GM19328 (cell line): ENCODE measurements at regions not wholly inside any gene's neighbourhood (a gene's known extent, or its start where the extent isn't known, plus 50 kb on each side); places are given as distances from the start of the nearest gene placed in this dataset.
"Not testable (repeated sequence)": the region's sequence is repeated elsewhere in the genome, so short reads cannot be mapped to it uniquely, and the experiment has no call there.

ENCODE experiments used
- ATAC-seq: cut with Tn5 transposase; IDR thresholded peaks from one replicate; pipeline ENCODE4 v1.9.1; 2021; ENCODE audit warnings: mild to moderate bottlenecking, moderate library complexity; ENCODE audit not compliant: unreplicated experiment

- no peak for ATAC-seq
Measured at GRCh38 chr6:130494729-130495128, 128.9 kb downstream of the TMEM200A start.

- no peak for ATAC-seq
Measured at GRCh38 chr6:130500693-130501092, 134.9 kb downstream of the TMEM200A start.

- no peak for ATAC-seq
Measured at GRCh38 chr6:130503146-130503545, 137.3 kb downstream of the TMEM200A start.

DNA sequence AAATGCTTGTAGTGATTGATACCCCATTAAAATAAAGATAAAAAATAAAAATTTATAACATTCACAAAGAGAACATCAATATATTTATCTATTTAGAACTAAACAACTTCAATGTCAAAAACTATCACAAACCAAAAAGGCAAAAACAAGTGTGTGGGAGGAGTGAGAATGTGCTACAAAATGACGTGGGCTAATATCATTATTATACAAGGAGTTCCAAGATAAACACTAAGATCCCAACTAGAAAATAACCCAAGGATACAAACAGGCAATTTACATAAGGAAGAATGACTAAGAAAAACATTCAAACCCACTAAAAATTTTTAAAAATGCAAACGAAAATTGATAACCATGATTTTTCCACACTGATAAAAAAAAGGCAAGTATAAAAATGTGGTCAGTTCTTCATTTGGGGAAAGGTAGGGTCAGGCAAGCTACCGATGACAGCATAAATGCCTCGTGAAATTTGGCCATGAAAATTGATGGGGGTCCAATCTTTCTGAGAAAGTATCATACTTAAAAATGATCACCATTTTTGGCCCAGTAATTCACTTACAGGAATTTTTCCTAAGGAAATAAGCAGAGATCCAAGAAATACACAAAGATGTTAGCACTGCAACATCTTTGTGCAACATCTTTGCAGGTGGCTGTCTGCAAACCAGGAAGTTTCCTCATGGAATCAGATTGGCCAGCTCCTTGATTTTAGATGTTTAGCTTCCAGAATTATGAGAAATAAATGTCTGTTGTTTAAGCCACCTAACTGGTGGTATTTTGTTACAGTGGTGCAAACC is 140.2 kb downstream of the TMEM200A start:
- no peak for ATAC-seq

- not testable (repeated sequence) for ATAC-seq
Measured at GRCh38 chr6:130507005-130507665, 141.3 kb downstream of the TMEM200A start.

DNA sequence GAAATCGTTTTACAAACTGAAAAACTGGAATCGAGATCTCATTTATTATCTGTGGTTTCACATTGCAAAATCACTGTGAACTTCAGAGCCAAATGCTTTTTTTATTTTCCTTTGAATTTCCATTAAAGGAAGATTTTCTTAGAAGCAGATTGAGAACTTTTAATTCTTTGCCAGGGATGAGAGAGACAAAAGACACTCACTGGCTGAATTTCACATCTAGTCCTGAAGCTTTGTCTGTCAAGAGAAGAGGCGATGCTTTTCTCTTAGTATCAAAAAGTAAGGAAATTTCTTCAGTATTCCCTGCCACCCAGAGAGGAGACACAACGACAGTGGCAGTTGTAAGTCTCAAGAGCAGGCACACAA is 141.8 kb downstream of the TMEM200A start:
- no peak for ATAC-seq

- no peak for ATAC-seq
Measured at GRCh38 chr6:130513770-130514169, 148.0 kb downstream of the TMEM200A start.

DNA sequence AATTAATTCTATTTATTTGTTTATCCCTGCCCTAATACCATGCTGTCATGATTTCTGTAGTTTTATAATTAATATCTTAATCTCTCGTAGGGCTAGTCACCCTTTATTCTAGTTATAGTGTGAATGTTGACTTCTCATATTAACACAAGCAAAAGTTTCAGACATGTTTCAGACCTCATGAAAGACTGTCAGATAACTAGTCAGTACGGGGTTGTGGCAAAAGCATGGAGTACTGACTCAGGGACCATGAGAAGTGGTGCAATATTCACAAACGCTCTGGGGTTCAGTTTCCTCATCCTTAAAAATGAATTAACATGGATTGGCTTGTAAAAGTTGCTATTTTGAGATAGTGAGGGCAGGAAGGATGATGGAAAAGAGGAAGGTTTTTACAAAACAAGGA is 148.9 kb downstream of the TMEM200A start:
- ATAC-seq: no peak

- ATAC-seq: no peak
Measured at GRCh38 chr6:130515306-130515705, 149.5 kb downstream of the TMEM200A start.

DNA sequence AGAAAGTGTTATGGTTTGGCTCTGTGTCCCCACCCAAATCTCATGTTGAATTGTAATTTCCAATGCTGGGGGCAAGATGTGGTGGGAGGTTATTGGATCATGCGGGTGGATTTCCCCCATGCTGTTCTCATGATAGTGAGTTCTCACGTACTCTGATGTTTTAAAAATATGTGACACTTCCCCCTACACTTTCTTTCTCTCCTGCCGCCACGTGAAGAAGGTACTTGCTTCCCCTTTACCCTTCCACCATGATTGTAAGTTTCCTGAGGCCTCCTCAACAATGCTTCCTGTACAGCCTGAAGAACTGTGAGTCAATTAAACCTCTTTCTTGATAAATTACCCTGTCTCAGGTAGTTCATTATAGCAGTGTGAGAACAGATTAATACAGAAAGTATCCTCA is 150.8 kb downstream of the TMEM200A start:
- no peak for ATAC-seq

GRCh38 chr6:130517444-130517931 is 151.7 kb downstream of the TMEM200A start:
- peak; percentile 76 for ATAC-seq

DNA sequence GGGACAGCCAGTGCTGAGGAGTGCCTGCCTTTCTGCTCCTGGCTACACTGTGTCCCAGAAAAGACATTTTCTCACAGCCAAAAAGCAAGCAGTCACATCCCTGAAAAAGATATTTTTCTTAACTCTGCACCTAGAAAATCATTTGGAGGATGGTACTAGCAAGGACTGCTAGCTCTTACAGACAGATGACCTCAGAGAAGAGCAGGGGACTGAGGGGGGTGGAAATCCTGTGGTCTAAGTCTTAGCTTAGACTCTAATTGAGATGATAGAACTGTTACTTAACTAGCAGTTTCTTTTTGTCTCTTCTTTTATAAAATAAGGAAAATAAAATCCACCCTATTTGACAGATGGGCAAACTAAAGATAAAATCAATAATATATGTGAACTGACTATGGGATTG is 152.8 kb downstream of the TMEM200A start:
- no peak for ATAC-seq

DNA sequence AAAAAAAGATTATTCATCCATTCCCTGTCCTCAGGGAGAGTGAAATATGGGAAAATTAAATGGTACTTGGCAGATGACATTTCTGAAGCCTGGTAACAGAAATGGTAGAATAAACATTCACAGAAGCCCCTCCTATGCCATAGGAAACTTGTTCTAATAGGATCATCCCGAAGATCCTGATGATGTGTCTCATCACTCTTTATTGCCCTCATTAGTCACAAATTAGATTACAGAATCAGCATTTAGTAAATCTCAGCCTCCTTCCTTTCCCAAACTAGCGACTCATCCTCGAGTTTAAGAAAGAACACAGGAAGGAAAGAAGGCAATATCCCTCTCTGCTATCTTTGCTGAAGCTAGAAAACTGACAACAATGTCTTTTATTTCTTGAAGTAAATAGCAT is 154.4 kb downstream of the TMEM200A start:
- ATAC-seq: no peak

- ATAC-seq: no peak
Measured at GRCh38 chr6:130520801-130521200, 155.0 kb downstream of the TMEM200A start.

- no peak for ATAC-seq
Measured at GRCh38 chr6:130524552-130524951, 158.7 kb downstream of the TMEM200A start.

- ATAC-seq: no peak
Measured at GRCh38 chr6:130525408-130525807, 159.6 kb downstream of the TMEM200A start.

- no peak for ATAC-seq
Measured at GRCh38 chr6:130526466-130526865, 160.6 kb downstream of the TMEM200A start.

GRCh38 chr6:130527173-130527572 is 161.4 kb downstream of the TMEM200A start:
- ATAC-seq: no peak

DNA sequence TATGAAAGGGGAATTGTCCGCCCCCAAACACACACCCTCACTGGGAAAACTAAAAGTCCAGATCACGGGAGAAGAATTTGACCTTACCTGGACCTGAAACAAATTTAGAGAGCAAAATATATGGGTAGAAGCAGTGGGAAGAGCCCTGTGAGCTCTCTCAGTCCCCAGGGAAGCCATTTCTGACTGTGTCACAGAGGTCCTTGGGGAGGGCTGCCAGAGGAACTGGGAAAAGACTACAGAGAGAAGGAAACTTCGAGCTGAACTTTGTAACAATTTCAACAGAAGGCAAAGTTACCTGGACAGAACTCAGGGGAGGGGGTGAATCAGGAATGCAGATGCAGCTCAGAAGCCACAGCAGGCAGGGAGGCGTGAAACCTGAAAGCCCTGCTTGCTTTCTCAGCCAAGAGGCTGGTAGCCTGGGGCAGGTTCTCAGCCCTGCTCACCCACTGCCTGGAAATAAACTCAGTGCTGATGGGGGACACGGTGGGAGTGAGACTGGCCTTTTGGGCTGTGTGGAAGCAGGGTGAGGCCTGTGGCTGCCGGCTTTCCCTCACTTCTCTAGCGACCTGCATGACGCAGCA is 163.8 kb downstream of the TMEM200A start:
- no peak for ATAC-seq

- no peak for ATAC-seq
Measured at GRCh38 chr6:130534627-130535026, 168.8 kb downstream of the TMEM200A start.

GRCh38 chr6:130535242-130535641 is 169.4 kb downstream of the TMEM200A start:
- no peak for ATAC-seq

GRCh38 chr6:130537447-130537846 is 171.6 kb downstream of the TMEM200A start:
- no peak for ATAC-seq
